DND-41 (cell line): ENCODE measurements at regions not wholly inside any gene's neighbourhood (a gene's known extent, or its start where the extent isn't known, plus 50 kb on each side); places are given as distances from the start of the nearest gene placed in this dataset.

Experiments used
- ATAC-seq: fragments of 200-7000 bp; cut with Tn5 transposase; 3 replicates; pipeline ENCODE4 v1.9.1; 2021; ENCODE audit warnings: low read depth; ENCODE audit not compliant: insufficient read depth
- DNase-seq: peaks from one replicate; pipeline ENCODE4 v3.0.0-alpha.2; 2020
- H2AFZ ChIP-seq: 2 replicates; pipeline ENCODE4 v1.6.0; 2012; ENCODE audit warnings: low read depth, low read length
- H3K27ac ChIP-seq: 2 replicates; pipeline ENCODE4 v1.5.1; 2012; ENCODE audit warnings: low read length, inconsistent platforms
- H3K27me3 ChIP-seq: fragments of 200-600 bp; sonication (generic); 2 replicates; pipeline ENCODE4 v1.6.0; 2012; ENCODE audit warnings: low read length, mild to moderate bottlenecking, inconsistent platforms; ENCODE audit not compliant: insufficient read depth, poor library complexity
- H3K36me3 ChIP-seq: 2 replicates; pipeline ENCODE4 v1.5.1; 2012; ENCODE audit warnings: low read length, inconsistent platforms; ENCODE audit not compliant: insufficient read depth
- H3K4me1 ChIP-seq: 2 replicates; pipeline ENCODE4 v1.5.1; 2012; ENCODE audit warnings: mild to moderate bottlenecking, low read length; ENCODE audit not compliant: insufficient read depth
- H3K4me2 ChIP-seq: 2 replicates; pipeline ENCODE4 v1.6.0; 2012; ENCODE audit warnings: mild to moderate bottlenecking, moderate library complexity, low read length, inconsistent platforms; ENCODE audit not compliant: insufficient read depth
- H3K4me3 ChIP-seq, 2 experiments: fragments of 200-600 bp in 1 of 2; shearing (Covaris generic) in 1 of 2; 2 replicates each; pipeline ENCODE4 v1.5.1; 2012 to 2016; ENCODE audit warnings: inconsistent platforms in 2 of 2, low read length in 2 of 2, mild to moderate bottlenecking in 2 of 2, low read depth in 1 of 2, moderate library complexity in 1 of 2
- H3K79me2 ChIP-seq: 2 replicates; pipeline ENCODE4 v1.6.0; 2012; ENCODE audit warnings: low read length, inconsistent platforms; ENCODE audit not compliant: insufficient read depth
- H3K9ac ChIP-seq: 2 replicates; pipeline ENCODE4 v1.6.0; 2012; ENCODE audit warnings: low read depth, mild to moderate bottlenecking, inconsistent platforms, low read length, moderate library complexity
- H3K9me3 ChIP-seq: 2 replicates; pipeline ENCODE4 v1.5.1; 2012; ENCODE audit warnings: low read length, moderate library complexity, mild to moderate bottlenecking, inconsistent platforms; ENCODE audit not compliant: insufficient read depth, severe bottlenecking
- H4K20me1 ChIP-seq: 2 replicates; pipeline ENCODE4 v1.6.0; 2012; ENCODE audit warnings: low read length; ENCODE audit not compliant: insufficient read depth
- CTCF ChIP-seq: IDR thresholded peaks from 2 replicates; pipeline ENCODE4 v1.5.1; 2012; ENCODE audit warnings: borderline replicate concordance, low read length, moderate library complexity, mild to moderate bottlenecking; ENCODE audit not compliant: poor library complexity, severe bottlenecking; ENCODE audit errors: extremely low read depth
- EZH2 ChIP-seq: IDR thresholded peaks from 3 replicates; pipeline ENCODE4 v1.6.1; 2012; ENCODE audit warnings: borderline replicate concordance, low read depth, mild to moderate bottlenecking, moderate library complexity, low read length, inconsistent platforms; ENCODE audit not compliant: severe bottlenecking

GRCh38 chr5:89069591-89069990, 186.6 kb upstream of the MEF2C start:
- Histone ChIP-seq H3K27me3 (no peaks in the 10 kb centered on the region), H3K27ac (no peak overlapping the region), H3K4me2 (no peak overlapping the region), H3K9ac (no peak overlapping the region), H3K36me3 (no peaks in the 10 kb centered on the region), H3K4me3 (no peak overlapping the region), H3K9me3 (no peaks in the 10 kb centered on the region), H2AFZ (no peak overlapping the region), H3K79me2 (no peaks in the 10 kb centered on the region), H3K4me1 (no peaks in the 10 kb centered on the region), H4K20me1 (no peaks in the 10 kb centered on the region)
- DNase-seq (no peak), ATAC-seq (no peak)
- no peak for TF ChIP-seq EZH2
- no peak for TF ChIP-seq CTCF

DNA sequence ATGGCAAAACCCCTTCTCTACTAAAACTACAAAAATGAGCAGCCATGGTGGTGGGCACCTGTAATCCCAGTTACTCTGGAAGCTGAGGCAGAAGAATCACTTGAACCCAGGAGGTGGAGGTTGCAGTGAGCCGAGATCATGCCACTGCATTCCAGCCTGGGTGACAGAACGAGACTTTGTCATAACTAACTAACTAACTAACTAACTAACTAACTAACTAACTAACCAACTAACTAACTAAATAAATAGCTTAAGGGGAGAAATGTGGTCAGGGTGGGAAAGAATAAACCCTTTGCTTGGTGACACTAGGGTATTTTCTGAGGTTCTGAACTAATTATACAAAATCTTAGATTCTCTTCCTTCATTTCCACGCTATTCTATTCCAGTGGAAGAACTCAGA, 184.4 kb upstream of the MEF2C start:
- H3K4me3 ChIP-seq = no peak overlapping the region
- no peaks in the 10 kb centered on the region for H3K27me3 ChIP-seq
- no peak for ATAC-seq
- no peak overlapping the region for H3K4me2 ChIP-seq
- H3K9ac ChIP-seq = no peak overlapping the region
- no peak overlapping the region for H3K27ac ChIP-seq
- no peak for TF ChIP-seq EZH2
- TF ChIP-seq CTCF = no peak
- no peak overlapping the region for H2AFZ ChIP-seq
- no peak for DNase-seq
- no peaks in the 10 kb centered on the region for H3K36me3 ChIP-seq
- no peaks in the 10 kb centered on the region for H3K79me2 ChIP-seq
- no peaks in the 10 kb centered on the region for H4K20me1 ChIP-seq
- H3K9me3 ChIP-seq = no peaks in the 10 kb centered on the region
- H3K4me1 ChIP-seq = no peaks in the 10 kb centered on the region

DNA sequence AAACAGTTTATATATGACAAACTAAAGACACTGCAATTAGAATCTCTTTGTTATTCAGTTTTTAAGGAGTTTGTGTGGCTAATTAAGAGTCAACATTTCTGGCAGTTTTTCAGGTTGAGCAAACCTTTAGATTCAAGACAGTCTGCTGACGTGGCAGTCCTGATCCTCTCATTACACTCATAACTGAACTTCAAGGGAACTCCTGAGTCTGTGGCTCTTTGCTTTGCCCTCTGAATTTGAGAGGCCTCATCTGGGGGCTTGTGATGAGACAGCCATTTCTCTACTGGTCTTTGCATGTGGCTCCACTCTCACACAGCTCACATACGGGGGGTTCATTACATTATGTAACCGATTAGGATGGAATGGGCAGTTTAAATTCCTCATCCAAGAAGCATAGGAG, 182.9 kb upstream of the MEF2C start:
- no peak overlapping the region for H3K4me2 ChIP-seq
- no peak overlapping the region for H3K4me3 ChIP-seq
- no peak overlapping the region for H3K9ac ChIP-seq
- no peak overlapping the region for H2AFZ ChIP-seq
- H3K27me3 ChIP-seq = no peaks in the 10 kb centered on the region
- no peaks in the 10 kb centered on the region for H3K9me3 ChIP-seq
- no peaks in the 10 kb centered on the region for H4K20me1 ChIP-seq
- no peak for DNase-seq
- H3K27ac ChIP-seq = no peak overlapping the region
- no peaks in the 10 kb centered on the region for H3K79me2 ChIP-seq
- H3K36me3 ChIP-seq = no peaks in the 10 kb centered on the region
- no peak for ATAC-seq
- TF ChIP-seq CTCF (no peak), EZH2 (no peak)
- no peaks in the 10 kb centered on the region for H3K4me1 ChIP-seq

DNA sequence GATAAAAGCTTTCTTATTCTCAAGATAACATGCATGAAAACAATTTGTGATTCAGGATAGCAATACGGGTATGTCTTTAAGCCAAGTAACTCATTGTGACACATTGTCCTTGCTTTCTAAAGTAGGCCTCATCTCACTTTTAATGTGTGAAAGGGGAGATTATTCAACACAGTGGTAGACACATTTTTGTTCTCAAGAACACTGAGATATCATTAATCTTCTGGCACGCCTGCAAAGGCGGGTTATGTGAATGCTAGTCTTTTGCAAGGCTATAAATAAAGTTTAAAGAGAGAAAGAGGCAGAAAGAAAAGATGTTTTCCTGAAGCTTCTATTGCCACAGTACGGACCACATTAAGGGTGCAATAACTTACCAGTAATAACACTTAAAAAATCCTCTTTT, 181.8 kb upstream of the MEF2C start:
- Histone ChIP-seq H3K9me3 (no peaks in the 10 kb centered on the region), H3K27ac (no peak overlapping the region), H3K27me3 (no peaks in the 10 kb centered on the region), H2AFZ (no peak overlapping the region), H3K9ac (no peak overlapping the region), H3K4me3 (no peak overlapping the region), H3K79me2 (no peaks in the 10 kb centered on the region), H4K20me1 (no peaks in the 10 kb centered on the region), H3K4me1 (no peaks in the 10 kb centered on the region), H3K36me3 (no peaks in the 10 kb centered on the region), H3K4me2 (no peak overlapping the region)
- TF ChIP-seq CTCF = no peak
- no peak for TF ChIP-seq EZH2
- ATAC-seq (no peak), DNase-seq (no peak)
